ENCODE measurements at regions not wholly inside any gene's neighbourhood (a gene's known extent, or its start where the extent isn't known, plus 50 kb on each side); places are given as distances from the start of the nearest gene placed in this dataset.

DNA sequence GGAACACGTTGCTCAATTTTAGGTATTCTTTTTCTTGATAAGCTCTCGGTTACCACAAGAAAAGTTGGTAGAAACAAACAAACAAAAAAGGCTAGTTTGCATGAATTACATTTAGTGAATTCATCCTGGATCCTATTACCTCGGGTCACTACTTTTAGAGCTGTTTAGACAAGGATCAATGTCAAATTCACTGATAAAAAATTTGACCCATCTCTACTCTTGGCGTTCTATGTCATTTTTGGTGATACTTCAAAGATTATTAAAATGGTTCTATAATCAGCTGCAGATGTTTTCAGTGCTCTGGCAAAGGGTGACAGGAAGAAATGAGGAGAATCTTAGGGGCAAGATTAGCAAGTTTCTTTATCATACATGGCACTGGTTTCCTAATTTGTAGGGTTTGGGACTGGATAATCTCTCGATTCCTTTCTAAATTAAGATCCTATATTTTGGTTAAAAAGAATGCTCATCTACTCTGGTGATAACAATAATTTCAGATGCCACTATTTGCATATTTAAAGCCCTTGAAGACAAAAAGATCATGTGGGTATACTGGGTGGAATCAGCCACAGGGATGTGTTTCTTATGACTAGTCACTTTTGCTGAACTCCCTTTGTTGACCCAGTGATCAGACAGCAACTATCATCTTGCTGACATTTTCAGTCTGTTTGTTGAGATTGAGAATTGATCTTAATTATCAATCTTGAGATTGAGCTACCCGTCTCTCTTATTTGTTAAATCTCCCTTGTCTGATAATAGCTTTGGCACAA, 442.9 kb downstream of the AASDHPPT start:
- Mint-ChIP-seq H3K36me3 (ENCODE audit: insufficient read depth in 1 of 3, low read depth in 3 of 3) (no peaks in the 10 kb centered on the region), H3K4me3 (no peak overlapping the region), H3K9me3 (no peaks in the 10 kb centered on the region), H3K27me3 (ENCODE audit: low read depth) (no peaks in the 10 kb centered on the region), H3K27ac (no peak overlapping the region), H3K4me1 (peaks cover 0 to 6% of the 10 kb centered on the region in 2 experiments; a peak in 2 of 4 replicates)
- Histone ChIP-seq H3K14ac (ENCODE audit: insufficient read depth, low read length) (no peak overlapping the region), H3T11ph (ENCODE audit: low read length) (no peak overlapping the region), H2BK20ac (ENCODE audit: low read depth, low read length, poor library complexity, severe bottlenecking) (no peak overlapping the region), H3K56ac (ENCODE audit: insufficient read length, low read depth, low read length) (no peak overlapping the region), H3K9ac (ENCODE audit: extremely low read depth, insufficient read length, low read length) (no peak overlapping the region), H4K91ac (ENCODE audit: insufficient read length, low read depth, low read length) (no peak overlapping the region), H3K27me3 (ENCODE audit: insufficient read depth, low read length) (no peaks in the 10 kb centered on the region), H2BK15ac (ENCODE audit: low read depth, low read length) (no peak overlapping the region), H3K27ac (ENCODE audit: insufficient read length, low read depth, low read length) (no peak overlapping the region), H2AFZ (ENCODE audit: low read length) (no peak overlapping the region), H3K4ac (ENCODE audit: low read depth, low read length) (no peak overlapping the region), H3K4me1 (ENCODE audit: insufficient read depth, low read length) (no peaks in the 10 kb centered on the region), H3K9me3 (ENCODE audit: control insufficient read depth, low read depth, low read length) (no peaks in the 10 kb centered on the region), H3K79me2 (ENCODE audit: insufficient read depth, low read length) (no peaks in the 10 kb centered on the region), H4K20me1 (ENCODE audit: control insufficient read depth, insufficient read depth, insufficient read length) (no peaks in the 10 kb centered on the region), H4K5ac (ENCODE audit: insufficient read length, low read depth, low read length) (no peak overlapping the region), H2BK120ac (ENCODE audit: low read depth, low read length, poor library complexity, severe bottlenecking) (no peak overlapping the region), H2BK12ac (ENCODE audit: insufficient read length, low read depth, low read length) (no peak overlapping the region), H3K4me2 (ENCODE audit: insufficient read depth, insufficient read length, low read length) (no peak overlapping the region), H2BK5ac (ENCODE audit: insufficient read length, low read length) (no peak overlapping the region), H3K23ac (ENCODE audit: insufficient read length, low read depth, low read length) (no peak overlapping the region), H2AK5ac (ENCODE audit: insufficient read length, low read length) (no peak overlapping the region), H3K23me2 (ENCODE audit: insufficient read length, low read depth, low read length, poor library complexity, severe bottlenecking) (no peaks in the 10 kb centered on the region), H3K79me1 (ENCODE audit: insufficient read depth, low read depth, low read length, poor library complexity, severe bottlenecking) (no peaks in the 10 kb centered on the region), H3K18ac (ENCODE audit: insufficient read length, low read depth, low read length) (no peak overlapping the region), H4K8ac (replicated peaks; ENCODE audit: insufficient read length, low read depth, low read length) (no peak overlapping the region)
- TF ChIP-seq, protein P1, sequence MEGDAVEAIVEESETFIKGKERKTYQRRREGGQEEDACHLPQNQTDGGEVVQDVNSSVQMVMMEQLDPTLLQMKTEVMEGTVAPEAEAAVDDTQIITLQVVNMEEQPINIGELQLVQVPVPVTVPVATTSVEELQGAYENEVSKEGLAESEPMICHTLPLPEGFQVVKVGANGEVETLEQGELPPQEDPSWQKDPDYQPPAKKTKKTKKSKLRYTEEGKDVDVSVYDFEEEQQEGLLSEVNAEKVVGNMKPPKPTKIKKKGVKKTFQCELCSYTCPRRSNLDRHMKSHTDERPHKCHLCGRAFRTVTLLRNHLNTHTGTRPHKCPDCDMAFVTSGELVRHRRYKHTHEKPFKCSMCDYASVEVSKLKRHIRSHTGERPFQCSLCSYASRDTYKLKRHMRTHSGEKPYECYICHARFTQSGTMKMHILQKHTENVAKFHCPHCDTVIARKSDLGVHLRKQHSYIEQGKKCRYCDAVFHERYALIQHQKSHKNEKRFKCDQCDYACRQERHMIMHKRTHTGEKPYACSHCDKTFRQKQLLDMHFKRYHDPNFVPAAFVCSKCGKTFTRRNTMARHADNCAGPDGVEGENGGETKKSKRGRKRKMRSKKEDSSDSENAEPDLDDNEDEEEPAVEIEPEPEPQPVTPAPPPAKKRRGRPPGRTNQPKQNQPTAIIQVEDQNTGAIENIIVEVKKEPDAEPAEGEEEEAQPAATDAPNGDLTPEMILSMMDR (conservative IDR thresholded peaks at IDR 0.05) = no peak
- no CpG with 5 or more reads among the region's 6 CpGs for WGBS (ENCODE audit: extremely low coverage, insufficient read length, low lambda C conversion rate)
- DNase-seq = no peak

Data from H9 (cell line).